ENCODE measurements at regions not wholly inside any gene's neighbourhood (a gene's known extent, or its start where the extent isn't known, plus 50 kb on each side); places are given as distances from the start of the nearest gene placed in this dataset.

- ChIA-PET POLR2A (ENCODE audit: partially characterized antibody) (interaction anchor here (3.4 kb wide), 1 partner anchor 51 kb away, joined by 12 read pairs; the partner anchor contains the start of gene POU2F1), CTCF (ENCODE audit: partially characterized antibody) (interaction anchor here (0.9 kb wide), 1 partner anchor 54 kb away, joined by 3 read pairs; no protein-coding TSS in a partner anchor)
- no peak overlapping the region for H2AK5ac ChIP-seq (ENCODE audit: low read depth, low read length)
- H3K79me2 ChIP-seq (ENCODE audit: control insufficient read depth in 1 of 2, insufficient read depth in 2 of 2, low read length in 2 of 2): no peaks in the 10 kb centered on the region
- H3K27ac ChIP-seq (ENCODE audit: low read depth, low read length): no peak overlapping the region
- H2BK120ac ChIP-seq (replicated peaks; ENCODE audit: low read depth, low read length): no peak overlapping the region
- no peak for DNase-seq (ENCODE audit: low read depth in 1 of 2, low spot score in 2 of 2)
- no peak overlapping the region for H4K91ac ChIP-seq (replicated peaks; ENCODE audit: insufficient read length, low read length)
- no peak overlapping the region for H3K4me3 ChIP-seq (ENCODE audit: extremely low read depth in 1 of 4, insufficient read depth in 2 of 4, low read depth in 3 of 4, low read length in 4 of 4)
- H3K79me1 ChIP-seq (ENCODE audit: low read depth, low read length): no peaks in the 10 kb centered on the region
- no peak overlapping the region for H2AFZ ChIP-seq (ENCODE audit: low read length)
- no peak overlapping the region for H3K23ac ChIP-seq (ENCODE audit: insufficient read length)
- no peak overlapping the region for H3K4me2 ChIP-seq (ENCODE audit: insufficient read depth in 1 of 2, low read depth in 2 of 2, low read length in 2 of 2)
- 91% methylated on average over 2 of the region's 2 CpGs; no CpG with 5 or more reads in 1 of the 2 experiments for WGBS, 2 experiments (ENCODE audit: extremely low coverage in 1 of 2, insufficient coverage in 1 of 2, insufficient read length in 1 of 2, insufficient replicate concordance in 2 of 2, low coverage in 1 of 2, low lambda C conversion rate in 2 of 2, missing lambda C conversion rate in 1 of 2)
- no peak overlapping the region for H3K18ac ChIP-seq (ENCODE audit: extremely low read depth, low read length)
- no peak overlapping the region for H3K4ac ChIP-seq (replicated peaks; ENCODE audit: insufficient read length, low read depth, low read length)
- H2BK15ac ChIP-seq (ENCODE audit: low read length): no peak overlapping the region
- H3K9ac ChIP-seq (replicated peaks in 1 of 4; ENCODE audit: extremely low read depth in 1 of 4, low read depth in 3 of 4, low read length in 3 of 4): no peak overlapping the region
- TF ChIP-seq YY1 (IDR thresholded peaks at IDR 0.05; ENCODE audit: low read depth, low read length) (no peak), SRF (IDR thresholded peaks at IDR 0.05; ENCODE audit: low read depth, low read length) (no peak), EGR1 (IDR thresholded peaks at IDR 0.05; ENCODE audit: borderline replicate concordance, low read depth, low read length) (no peak), SP2 (IDR thresholded peaks at IDR 0.05; ENCODE audit: low read length) (no peak), POLR2AphosphoS5 (IDR thresholded peaks at IDR 0.05; ENCODE audit: low read depth, low read length) (no peak), POLR2A (IDR thresholded peaks at IDR 0.05; ENCODE audit: control extremely low read depth in 1 of 2, low read depth in 2 of 2, low read length in 2 of 2) (no peak), SP4 (IDR thresholded peaks at IDR 0.05; ENCODE audit: low read length) (no peak)
- FAIRE-seq: no peak
- H3K14ac ChIP-seq (ENCODE audit: insufficient read length): no peak overlapping the region
- no peaks in the 10 kb centered on the region; the same call in 1 of the 2 replicates for H3K23me2 ChIP-seq (ENCODE audit: low read depth, low read length)
- H2BK20ac ChIP-seq (ENCODE audit: low read length): no peak overlapping the region
- no peaks in the 10 kb centered on the region for H4K20me1 ChIP-seq (replicated peaks in 1 of 2; ENCODE audit: control insufficient read depth in 1 of 2, insufficient read depth in 2 of 2, low read length in 2 of 2)
- no peaks in the 10 kb centered on the region for H3K27me3 ChIP-seq (replicated peaks in 1 of 4; ENCODE audit: control insufficient read depth in 3 of 4, extremely low read depth in 1 of 4, insufficient read depth in 3 of 4, low read length in 3 of 4)
- H4K5ac ChIP-seq (ENCODE audit: insufficient read length, low read depth, low read length): no peak overlapping the region
- H3K36me3 ChIP-seq (ENCODE audit: control insufficient read depth in 2 of 4, insufficient read depth in 4 of 4, low read length in 3 of 4): no peaks in the 10 kb centered on the region
- no peak overlapping the region for H2BK12ac ChIP-seq (ENCODE audit: low read depth, low read length)
- H3K9me3 ChIP-seq (ENCODE audit: insufficient read depth in 2 of 2, low read depth in 1 of 2, low read length in 1 of 2): no peaks in the 10 kb centered on the region
- H4K8ac ChIP-seq (ENCODE audit: extremely low read depth, insufficient read depth, low read length): no peak overlapping the region
- H3K56ac ChIP-seq (replicated peaks; ENCODE audit: insufficient read length, low read depth, low read length): no peak overlapping the region
- H3K4me1 ChIP-seq (replicated peaks in 1 of 4; ENCODE audit: control insufficient read depth in 3 of 4, insufficient read depth in 4 of 4, low read length in 3 of 4): peaks cover 0 to 15% (median 13%) of the 10 kb centered on the region in 4 experiments; a peak in 6 of 7 replicates
- H2BK5ac ChIP-seq (ENCODE audit: low read depth, low read length): no peak overlapping the region
Measured at GRCh38 chr1:167169642-167170041, 51.0 kb upstream of the POU2F1 start.

All from H1 (cell line).